ENCODE measurements at regions not wholly inside any gene's neighbourhood (a gene's known extent, or its start where the extent isn't known, plus 50 kb on each side); places are given as distances from the start of the nearest gene placed in this dataset.
"Not testable (repeated sequence)": the region's sequence is repeated elsewhere in the genome, so short reads cannot be mapped to it uniquely, and the experiment has no call there.

DNA sequence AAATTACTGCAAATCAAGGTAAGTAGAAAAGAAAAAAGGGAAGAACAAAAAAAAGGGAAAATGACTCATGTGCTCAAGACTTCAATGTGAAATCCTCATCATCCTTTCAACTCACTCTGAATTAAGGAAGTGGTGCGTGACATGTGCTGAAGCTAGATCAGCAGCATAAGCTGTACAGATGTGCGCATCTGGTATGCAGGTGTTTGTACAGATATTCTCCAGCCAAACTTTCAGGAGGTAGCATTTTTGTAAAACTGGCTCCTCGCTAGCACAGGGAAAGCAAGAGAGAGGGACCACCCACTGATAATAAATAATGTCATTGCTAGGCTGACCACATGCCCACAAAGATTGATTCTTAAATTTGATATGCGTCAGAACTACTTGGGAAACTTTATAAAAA lies 253.9 kb upstream of the RGMB start:
- no peak for DNase-seq

GRCh38 chr5:98521821-98522220 lies 251.6 kb upstream of the RGMB start:
- no peak for DNase-seq

DNA sequence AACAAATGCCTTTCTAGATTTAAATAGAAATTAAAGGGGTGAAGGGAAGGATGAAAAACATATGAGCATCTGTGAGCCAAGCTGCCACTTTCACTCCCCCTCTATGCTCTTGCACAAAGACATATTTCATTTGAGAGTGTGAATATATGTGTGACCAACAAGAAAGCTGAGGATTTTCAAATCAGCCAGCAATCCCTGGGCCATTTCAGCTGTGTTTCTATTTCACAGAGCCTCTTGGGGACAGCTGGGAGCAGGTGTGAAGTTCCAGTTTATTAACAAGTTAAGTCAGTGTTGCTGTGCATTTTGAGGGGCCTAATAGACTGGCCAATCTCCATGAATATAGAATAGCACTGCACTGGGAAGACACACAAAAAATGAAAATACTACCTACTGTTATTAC lies 248.7 kb upstream of the RGMB start:
- no peak for DNase-seq

- DNase-seq, result no peak
These were observed 245.6 kb upstream of the RGMB start for GRCh38 chr5:98527846-98528245.

DNA sequence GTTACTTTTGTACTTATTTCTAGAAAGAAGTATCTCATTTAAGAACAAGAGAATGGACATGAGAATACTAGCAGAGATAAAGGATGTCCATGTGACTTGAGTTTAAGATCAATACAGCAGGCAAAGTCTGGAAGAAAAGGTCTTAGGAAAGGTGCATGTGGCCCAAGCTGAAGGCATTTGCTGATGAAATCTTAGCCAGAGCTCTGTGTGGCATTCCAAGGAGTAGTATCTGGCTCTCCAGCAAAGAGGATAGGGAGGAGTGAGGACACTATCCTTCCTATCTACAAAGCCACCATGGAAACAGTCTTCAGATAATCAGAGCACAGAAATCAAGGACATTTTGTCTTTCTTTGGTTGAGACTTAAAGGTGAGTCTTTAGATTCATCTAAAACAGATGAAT lies 244.1 kb upstream of the RGMB start:
- DNase-seq, result no peak

GRCh38 chr5:98530224-98530623 lies 243.2 kb upstream of the RGMB start:
- DNase-seq, result no peak

- DNase-seq, result no peak
These were observed 237.6 kb upstream of the RGMB start for GRCh38 chr5:98535901-98536300.

GRCh38 chr5:98540056-98540455 lies 233.4 kb upstream of the RGMB start:
- DNase-seq, result no peak

DNA sequence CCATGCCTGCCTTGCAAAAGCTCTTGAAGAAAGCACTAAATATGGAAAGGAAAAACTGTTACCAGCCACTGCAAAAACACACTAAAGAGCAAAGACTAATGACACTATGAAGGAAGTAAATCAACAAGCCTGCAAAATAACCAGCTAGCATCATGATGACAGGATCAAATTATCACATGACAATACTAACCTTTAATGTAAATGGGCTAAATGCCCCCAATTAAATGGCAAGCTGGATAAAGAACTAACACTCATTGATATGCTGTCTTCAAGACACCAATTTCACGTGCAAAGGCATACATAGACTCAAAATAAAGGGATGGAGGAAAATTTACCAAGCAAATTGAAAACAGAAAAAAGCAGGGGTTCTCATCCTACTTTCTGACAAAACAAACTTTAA lies 231.8 kb upstream of the RGMB start:
- no peak for DNase-seq

- no peak for DNase-seq
These were observed 230.0 kb upstream of the RGMB start for GRCh38 chr5:98543490-98543889.

DNA sequence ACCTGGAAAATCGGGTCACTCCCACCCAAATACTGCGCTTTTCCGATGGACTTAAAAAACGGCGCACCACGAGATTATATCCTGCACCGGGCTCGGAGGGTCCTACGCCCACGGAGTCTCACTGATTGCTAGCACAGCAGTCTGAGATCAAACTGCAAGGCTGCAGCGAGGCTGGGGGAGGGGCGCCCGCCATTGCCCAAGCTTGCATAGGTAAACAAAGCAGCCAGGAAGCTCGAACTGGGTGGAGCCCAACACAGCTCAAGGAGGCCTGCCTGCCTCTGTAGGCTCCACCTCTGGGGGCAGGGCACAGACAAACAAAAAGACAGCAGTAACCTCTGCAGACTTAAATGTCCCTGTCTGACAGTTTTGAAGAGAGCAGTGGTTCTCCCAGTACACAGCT lies 226.5 kb upstream of the RGMB start:
- not testable (repeated sequence) for DNase-seq

GRCh38 chr5:98556712-98557111 lies 216.8 kb upstream of the RGMB start:
- DNase-seq, result no peak

DNA sequence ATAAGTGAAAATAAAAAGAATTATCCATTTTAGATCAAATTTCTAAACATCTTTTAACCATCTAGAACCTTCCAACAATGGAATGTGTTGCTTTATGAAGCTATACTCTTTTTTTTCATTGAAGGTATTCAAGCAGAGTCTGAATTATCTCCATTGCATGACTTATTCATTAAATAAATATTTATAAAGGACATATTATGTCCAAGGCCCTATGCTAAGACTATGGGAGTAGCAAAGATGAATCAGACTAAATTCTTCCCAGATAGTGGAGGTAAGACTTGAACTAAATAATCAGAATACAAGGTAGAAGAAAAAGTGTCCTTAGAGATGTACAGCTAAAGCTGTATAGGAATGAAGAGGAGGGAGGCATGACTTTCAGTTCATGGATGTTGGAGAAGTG lies 215.5 kb upstream of the RGMB start:
- DNase-seq, result no peak

DNA sequence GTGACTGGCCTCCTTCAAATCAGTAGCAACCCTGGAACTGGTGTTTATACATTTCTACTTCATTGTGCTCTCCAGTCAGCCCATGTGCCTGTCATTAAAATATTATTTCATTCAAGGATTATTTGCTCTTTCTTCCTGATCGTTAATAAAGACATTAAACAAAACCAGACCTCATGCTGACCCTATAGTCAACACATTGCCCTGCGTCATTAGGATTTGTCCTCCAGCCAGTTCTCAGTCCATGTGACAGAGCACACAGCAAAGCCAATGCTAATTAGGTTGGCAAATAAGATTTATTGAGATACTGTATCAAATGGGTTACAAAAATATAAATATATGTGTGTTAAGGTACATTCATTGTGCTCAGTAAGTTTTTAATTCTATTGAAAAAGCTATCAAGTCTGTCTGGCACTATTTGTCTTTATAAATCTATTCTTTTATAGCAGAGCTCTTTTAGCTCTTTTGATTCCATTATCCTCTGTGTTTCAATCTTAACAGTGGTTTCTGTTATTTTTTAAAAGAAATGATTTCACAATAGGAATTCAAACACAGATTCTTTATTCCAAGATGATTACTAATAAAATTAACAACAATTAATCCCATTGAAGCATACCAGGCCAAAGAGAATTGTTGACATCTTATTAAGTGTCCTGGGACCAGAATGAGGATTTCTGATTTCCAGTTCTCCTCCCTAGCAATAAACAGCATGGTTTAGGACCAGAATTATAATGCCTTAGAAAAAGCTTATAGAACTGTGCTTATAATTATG lies 209.4 kb upstream of the RGMB start:
- DNase-seq, result no peak

- DNase-seq, result no peak
These were observed 208.6 kb upstream of the RGMB start for GRCh38 chr5:98564836-98565235.

DNA sequence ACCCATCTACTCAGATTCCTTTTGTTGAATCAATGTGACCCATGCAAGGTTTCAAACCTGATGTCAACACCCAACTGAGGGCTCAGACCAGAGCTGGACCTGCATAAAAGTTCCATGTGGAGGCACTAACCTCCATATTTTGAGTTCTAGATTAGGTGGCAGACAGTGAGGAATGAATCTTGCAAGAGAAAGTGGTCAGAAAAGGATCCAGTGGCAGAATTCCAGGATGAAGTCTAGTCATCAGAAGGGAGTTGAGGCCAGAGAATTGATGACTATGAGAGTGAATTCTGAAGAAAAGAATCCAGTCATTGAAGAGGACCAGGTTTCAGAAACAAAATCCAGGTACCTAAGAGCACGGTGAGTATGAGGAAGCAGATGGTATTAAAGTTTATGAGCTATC lies 205.1 kb upstream of the RGMB start:
- DNase-seq, result no peak

DNA sequence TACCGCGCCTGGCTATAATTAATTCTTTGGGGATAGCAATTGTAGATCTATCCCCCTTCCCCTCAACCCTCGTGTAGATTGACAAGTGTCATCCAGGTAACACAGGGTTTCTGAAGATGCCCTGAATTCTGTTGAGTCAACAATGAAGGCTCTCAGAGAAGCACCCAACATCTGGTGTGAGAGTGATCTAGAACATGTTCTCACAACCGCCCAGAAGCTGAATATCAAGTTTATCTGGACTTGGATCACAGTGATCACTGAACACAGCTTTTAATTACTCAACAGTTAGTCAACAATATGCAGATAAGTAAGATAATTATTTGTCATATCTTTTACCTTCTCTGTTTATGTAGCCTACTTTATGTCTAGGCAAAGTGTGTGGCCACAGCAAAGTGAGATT lies 204.2 kb upstream of the RGMB start:
- DNase-seq, result no peak

- no peak for DNase-seq
These were observed 203.5 kb upstream of the RGMB start for GRCh38 chr5:98570010-98570409.

DNA sequence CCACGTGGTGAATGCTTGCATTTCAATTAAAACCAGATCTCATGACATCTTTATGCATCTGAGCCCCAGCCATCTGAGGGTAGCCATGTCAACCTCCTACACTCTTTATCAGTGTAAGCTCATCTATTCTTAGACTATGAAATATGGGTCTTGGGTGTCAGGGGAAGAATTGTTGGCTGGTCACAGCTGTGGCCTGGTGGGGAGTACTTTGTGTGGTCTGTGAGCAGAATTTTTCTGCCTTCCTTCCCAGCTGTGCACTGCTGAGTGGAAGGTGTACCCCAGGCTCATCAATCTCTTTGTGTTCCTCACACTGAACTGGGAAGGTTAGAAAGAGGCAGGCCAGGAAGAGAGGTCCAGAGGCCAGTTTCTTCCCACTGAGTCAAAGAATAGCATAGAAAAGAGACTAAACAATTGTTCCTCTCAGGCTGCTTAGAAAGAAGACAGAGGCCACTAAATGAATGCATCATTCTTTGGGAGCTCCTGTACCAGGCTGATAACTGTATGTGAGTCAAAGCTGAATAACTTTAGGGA lies 202.7 kb upstream of the RGMB start:
- DNase-seq, result no peak

DNA sequence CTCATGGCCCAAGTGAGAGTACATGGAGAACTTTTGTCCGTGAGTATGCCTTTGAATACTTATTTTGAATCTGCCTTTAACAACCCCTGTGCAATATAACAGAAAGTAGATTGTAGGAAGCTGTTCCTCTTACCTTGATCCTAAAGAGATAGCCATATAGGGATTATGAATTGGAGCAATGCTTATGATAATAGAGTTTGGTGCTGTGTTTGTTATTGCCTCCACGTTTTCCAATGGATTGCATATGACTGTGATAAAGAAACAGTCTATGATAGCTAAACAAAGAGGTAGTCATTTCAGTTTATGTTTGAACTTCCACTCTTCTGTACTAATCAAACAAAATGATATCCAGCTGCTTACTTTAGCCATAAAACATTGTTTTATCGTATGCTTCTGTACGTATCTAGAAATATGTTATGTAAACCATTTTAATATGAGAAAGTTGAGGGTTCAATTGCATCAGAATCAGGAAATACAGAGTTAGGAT lies 199.6 kb upstream of the RGMB start:
- no peak for DNase-seq

- DNase-seq, result no peak
These were observed 197.2 kb upstream of the RGMB start for GRCh38 chr5:98576275-98576674.

- DNase-seq, result no peak
These were observed 195.0 kb upstream of the RGMB start for GRCh38 chr5:98578438-98578837.

DNA sequence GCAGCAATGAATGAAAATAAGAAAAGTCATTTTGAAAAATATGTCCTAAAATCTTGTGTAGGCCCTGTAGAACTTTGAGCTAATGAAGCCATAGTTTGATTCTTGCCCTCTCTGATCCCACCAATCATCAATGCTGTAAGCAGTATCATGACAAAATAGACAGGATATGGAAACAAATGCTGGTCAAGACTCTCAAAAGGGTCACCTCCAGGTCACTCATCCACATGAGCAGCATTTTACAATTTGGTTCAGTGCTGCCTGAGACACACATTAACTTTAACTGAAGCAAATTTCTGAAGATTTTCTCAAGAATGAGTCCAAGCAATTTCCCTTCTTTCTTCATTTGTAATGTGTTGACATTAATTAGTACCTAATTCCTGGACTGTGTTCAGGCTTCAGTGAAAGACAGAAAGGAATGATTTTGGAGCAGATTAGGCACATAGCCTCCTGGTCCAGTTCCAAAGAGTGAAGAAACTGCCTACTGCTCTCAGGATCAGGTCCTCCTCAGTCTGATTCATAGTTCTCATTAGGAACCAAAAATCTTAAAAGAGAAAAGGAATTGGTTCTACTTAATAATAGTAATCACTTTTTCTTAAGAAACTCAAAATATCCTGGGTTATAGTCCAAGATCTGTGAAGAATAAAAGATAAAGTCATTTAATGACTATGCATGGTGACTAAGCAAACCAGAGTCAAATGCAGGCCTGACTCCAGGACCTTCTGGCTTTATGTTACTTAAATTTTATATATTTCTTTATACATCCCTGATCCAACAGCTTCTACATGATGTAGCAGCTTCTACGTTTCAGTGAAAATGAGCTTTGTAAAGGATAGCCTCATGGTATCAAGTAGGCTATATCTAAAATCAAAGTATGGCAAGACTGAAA lies 192.1 kb upstream of the RGMB start:
- DNase-seq, result no peak

GRCh38 chr5:98583586-98583985 lies 189.9 kb upstream of the RGMB start:
- DNase-seq, result no peak

All from T-helper 1 cell (primary cell).